OCI-LY1 (cell line): ENCODE measurements at regions not wholly inside any gene's neighbourhood (a gene's known extent, or its start where the extent isn't known, plus 50 kb on each side); places are given as distances from the start of the nearest gene placed in this dataset.

Source experiments
- EZH2 ChIP-seq: fragments of 200-600 bp; sonication (generic), shearing (Covaris generic); IDR thresholded peaks from 2 replicates; pipeline ENCODE4 v1.8.0; 2017; ENCODE audit warnings: borderline replicate concordance, mixed run types, mild to moderate bottlenecking, antibody characterized with exemption, low read length, moderate library complexity, mixed read lengths
- TF ChIP-seq, protein P1 (sequence below): fragments of 200-600 bp; sonication (generic), shearing (Covaris generic); IDR thresholded peaks from 2 replicates; pipeline ENCODE4 v1.5.1; 2017; ENCODE audit warnings: mild to moderate bottlenecking, antibody characterized with exemption, low read length, moderate library complexity, mixed read lengths

DNA sequence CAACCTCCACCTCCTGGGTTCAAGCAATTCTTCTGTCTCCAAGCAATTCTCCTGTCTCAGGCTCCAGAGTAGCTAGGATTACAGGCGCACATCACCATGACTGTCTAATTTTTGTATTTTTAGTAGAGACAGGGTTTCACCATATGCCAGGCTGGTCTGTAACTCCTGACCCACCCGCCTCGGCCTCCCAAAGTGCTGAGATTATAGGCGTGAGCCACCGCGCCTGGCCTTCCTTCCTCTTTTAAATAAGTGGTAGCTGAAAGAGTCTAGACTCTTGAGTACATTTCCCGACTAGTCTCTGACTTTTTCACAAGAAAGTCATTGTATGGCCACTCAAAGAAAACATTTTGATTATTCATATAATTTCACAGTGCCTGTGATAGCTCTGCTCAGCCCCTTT, 636.2 kb upstream of the ANKRD30A start:
- TF ChIP-seq, protein P1, sequence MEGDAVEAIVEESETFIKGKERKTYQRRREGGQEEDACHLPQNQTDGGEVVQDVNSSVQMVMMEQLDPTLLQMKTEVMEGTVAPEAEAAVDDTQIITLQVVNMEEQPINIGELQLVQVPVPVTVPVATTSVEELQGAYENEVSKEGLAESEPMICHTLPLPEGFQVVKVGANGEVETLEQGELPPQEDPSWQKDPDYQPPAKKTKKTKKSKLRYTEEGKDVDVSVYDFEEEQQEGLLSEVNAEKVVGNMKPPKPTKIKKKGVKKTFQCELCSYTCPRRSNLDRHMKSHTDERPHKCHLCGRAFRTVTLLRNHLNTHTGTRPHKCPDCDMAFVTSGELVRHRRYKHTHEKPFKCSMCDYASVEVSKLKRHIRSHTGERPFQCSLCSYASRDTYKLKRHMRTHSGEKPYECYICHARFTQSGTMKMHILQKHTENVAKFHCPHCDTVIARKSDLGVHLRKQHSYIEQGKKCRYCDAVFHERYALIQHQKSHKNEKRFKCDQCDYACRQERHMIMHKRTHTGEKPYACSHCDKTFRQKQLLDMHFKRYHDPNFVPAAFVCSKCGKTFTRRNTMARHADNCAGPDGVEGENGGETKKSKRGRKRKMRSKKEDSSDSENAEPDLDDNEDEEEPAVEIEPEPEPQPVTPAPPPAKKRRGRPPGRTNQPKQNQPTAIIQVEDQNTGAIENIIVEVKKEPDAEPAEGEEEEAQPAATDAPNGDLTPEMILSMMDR, result no peak
- no peak for TF ChIP-seq EZH2
